ENCODE measurements at regions not wholly inside any gene's neighbourhood (a gene's known extent, or its start where the extent isn't known, plus 50 kb on each side); places are given as distances from the start of the nearest gene placed in this dataset.
A peak's percentile ranks its signal among the peaks of the same experiment; 100 is the strongest.

DNA sequence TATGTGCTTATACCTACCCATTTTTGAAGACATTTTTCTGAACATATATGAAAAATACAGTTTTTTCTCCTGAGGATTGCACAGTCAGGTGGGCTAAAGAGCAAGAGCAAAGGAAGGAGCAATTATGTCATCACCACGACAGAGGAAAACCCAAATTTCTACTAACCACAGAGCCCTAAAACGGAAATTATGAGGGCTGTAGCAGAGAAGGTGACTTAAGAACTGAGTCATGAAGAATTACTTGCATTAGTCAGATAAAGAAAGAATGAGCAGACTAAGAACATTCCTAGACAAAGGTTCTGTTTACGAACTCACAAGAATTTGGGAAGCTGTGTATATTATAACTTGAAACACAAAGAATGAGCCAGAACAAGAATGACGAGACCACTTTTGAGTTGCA lies 974.4 kb downstream of the NXPH1 start:
- no peak for DNase-seq (ENCODE audit: extremely low spot score)
- CTCF ChIA-PET = no interaction called here
- POLR2A ChIA-PET = no interaction called here
- TF ChIP-seq, protein P1, sequence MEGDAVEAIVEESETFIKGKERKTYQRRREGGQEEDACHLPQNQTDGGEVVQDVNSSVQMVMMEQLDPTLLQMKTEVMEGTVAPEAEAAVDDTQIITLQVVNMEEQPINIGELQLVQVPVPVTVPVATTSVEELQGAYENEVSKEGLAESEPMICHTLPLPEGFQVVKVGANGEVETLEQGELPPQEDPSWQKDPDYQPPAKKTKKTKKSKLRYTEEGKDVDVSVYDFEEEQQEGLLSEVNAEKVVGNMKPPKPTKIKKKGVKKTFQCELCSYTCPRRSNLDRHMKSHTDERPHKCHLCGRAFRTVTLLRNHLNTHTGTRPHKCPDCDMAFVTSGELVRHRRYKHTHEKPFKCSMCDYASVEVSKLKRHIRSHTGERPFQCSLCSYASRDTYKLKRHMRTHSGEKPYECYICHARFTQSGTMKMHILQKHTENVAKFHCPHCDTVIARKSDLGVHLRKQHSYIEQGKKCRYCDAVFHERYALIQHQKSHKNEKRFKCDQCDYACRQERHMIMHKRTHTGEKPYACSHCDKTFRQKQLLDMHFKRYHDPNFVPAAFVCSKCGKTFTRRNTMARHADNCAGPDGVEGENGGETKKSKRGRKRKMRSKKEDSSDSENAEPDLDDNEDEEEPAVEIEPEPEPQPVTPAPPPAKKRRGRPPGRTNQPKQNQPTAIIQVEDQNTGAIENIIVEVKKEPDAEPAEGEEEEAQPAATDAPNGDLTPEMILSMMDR (IDR thresholded peaks at IDR 0.05; ENCODE audit: control extremely low read depth, extremely low read depth, low read depth, missing control alignments) = no peak

DNA sequence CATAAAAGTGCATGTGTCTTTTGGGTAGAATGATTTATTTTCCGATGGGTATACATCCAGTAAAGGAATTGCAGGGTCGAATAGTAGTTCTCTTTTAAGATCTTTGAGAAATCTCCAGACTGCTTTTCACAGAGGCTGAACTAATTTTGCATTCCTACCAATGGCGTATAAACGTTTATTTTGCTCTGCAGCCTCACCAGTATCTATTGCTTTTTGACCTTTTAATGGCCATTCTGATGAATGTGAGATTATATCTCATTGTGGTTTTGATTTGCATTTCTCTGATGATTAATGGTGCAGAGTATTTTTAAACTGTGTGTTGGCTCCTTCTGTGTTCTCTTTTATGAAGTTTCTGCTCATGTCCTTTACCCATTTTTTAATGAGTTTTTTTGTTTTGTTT lies 1020.1 kb downstream of the NXPH1 start:
- ChIA-PET CTCF (no interaction called here), POLR2A (no interaction called here)
- TF ChIP-seq, protein P1 (IDR thresholded peaks at IDR 0.05; ENCODE audit: control extremely low read depth, extremely low read depth, low read depth, missing control alignments) = no peak
- no peak for DNase-seq (ENCODE audit: extremely low spot score)

DNA sequence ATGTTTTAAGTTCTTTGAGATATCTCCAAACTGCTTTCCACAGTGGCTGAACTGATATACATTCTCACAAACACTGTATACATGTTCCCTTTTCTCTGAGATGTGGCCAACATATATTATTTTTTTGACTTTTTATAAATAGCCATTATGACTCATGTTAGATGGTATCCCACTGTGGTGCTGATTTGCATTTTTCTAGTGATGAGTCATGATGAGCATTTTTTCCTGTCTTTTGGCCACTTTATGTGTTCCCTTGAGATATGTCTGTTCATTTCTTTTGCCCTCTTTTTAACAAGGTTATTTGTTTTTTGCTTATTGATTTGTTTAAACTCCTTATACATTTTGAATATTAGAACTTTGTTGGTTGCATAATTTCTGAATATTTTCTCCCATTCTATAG lies 1055.1 kb downstream of the NXPH1 start:
- DNase-seq (ENCODE audit: extremely low spot score) = no peak
- ChIA-PET POLR2A (no interaction called here), CTCF (no interaction called here)
- TF ChIP-seq, protein P1 (IDR thresholded peaks at IDR 0.05; ENCODE audit: control extremely low read depth, extremely low read depth, low read depth, missing control alignments) = no peak

DNA sequence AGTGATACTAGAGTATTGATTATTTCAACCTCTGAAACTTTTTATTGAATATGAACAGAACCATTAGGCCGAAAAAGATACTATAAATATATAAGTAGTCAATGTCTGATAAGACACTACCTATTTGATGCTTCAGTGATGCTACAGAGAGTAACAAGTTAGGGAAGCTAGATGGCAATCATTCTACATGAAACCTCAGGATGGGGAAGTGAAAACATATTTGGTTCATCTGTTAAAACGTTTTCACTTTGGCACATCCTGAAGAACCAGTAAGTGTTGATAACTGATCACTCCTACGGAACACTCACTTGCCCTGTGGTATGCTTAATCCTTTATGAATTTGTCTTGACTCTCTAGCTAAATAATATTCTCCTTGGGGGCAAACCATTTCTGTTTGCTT lies 1064.9 kb downstream of the NXPH1 start:
- DNase-seq (ENCODE audit: extremely low spot score) = peak; percentile 3
- CTCF ChIA-PET = no interaction called here
- TF ChIP-seq, protein P1 (IDR thresholded peaks at IDR 0.05; ENCODE audit: control extremely low read depth, extremely low read depth, low read depth, missing control alignments) = no peak
- POLR2A ChIA-PET = no interaction called here

DNA sequence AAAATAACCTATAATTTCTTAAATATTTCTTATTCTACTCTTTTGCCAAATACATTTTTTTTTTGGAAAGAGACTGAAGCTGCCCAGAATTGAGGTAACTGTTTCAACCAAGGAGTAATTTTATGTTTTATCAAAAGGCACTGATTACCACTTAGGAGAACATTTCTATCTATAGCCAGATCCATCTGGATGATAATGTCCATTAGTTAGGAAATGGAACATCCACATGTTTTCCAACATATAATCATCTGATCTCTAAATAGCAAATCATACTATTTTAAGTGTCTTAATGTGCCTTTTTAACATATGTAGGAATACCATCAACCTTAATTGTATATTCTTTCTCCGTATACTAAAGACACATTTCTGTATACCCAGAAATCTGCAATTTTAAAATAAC lies 1068.9 kb downstream of the NXPH1 start:
- no peak for DNase-seq (ENCODE audit: extremely low spot score)
- ChIA-PET CTCF (no interaction called here), POLR2A (no interaction called here)
- TF ChIP-seq, protein P1 (IDR thresholded peaks at IDR 0.05; ENCODE audit: control extremely low read depth, extremely low read depth, low read depth, missing control alignments) = no peak

DNA sequence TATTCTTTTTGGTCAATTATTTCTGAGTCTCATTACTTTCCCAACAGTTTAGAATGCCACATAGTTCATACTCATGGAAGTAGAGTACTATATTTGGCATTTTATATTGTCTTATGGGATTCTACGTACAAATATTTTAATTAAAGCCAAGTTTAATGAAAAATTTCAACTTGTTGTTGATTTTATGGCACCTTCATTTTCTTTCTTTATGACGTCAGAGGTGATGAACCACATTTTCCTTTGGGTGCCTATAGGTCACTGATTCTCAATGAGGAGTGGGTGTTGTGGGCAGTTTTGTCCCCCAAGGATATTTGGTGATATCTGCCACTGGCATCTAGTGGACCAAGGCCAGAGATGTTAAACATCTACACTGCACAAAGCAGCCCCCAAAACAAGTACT lies 1071.3 kb downstream of the NXPH1 start:
- ChIA-PET POLR2A (no interaction called here), CTCF (no interaction called here)
- DNase-seq (ENCODE audit: extremely low spot score) = no peak
- TF ChIP-seq, protein P1 (IDR thresholded peaks at IDR 0.05; ENCODE audit: control extremely low read depth, extremely low read depth, low read depth, missing control alignments) = no peak

DNA sequence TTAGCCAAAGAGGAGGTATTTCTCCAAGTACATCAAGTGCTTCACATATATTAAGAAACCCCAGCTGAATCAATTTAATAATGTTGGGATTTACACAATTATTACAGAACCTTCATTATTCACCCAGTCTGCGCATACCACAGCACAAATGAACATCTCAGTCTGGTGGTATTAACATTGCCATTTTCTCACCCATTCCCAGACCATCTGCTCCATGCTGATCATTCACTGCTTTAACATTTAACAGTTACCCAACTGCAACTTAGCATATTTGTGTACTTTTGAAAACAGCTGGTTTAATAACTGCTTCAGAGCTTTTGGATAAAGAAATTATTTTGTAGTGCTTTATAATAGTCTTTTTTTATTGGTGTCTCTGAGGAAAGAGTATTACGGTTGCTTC lies 1072.1 kb downstream of the NXPH1 start:
- DNase-seq (ENCODE audit: extremely low spot score) = no peak
- TF ChIP-seq, protein P1 (IDR thresholded peaks at IDR 0.05; ENCODE audit: control extremely low read depth, extremely low read depth, low read depth, missing control alignments) = no peak
- POLR2A ChIA-PET = no interaction called here
- CTCF ChIA-PET = no interaction called here
